IPS-20b (cell line): ENCODE measurements at regions not wholly inside any gene's neighbourhood (a gene's known extent, or its start where the extent isn't known, plus 50 kb on each side); places are given as distances from the start of the nearest gene placed in this dataset.
A peak's percentile ranks its signal among the peaks of the same experiment; 100 is the strongest.

ENCODE experiments used
- H3K27ac ChIP-seq: one replicate; pipeline ENCODE4 v1.5.1; 2013; ENCODE audit warnings: low read length
- H3K27me3 ChIP-seq: 2 replicates; pipeline ENCODE4 v1.6.1; 2013; ENCODE audit warnings: mild to moderate bottlenecking, low read length, inconsistent platforms; ENCODE audit not compliant: insufficient read depth
- H3K36me3 ChIP-seq: 2 replicates; pipeline ENCODE4 v1.6.1; 2013; ENCODE audit warnings: low read depth, mild to moderate bottlenecking, inconsistent platforms, low read length, moderate library complexity; ENCODE audit not compliant: insufficient read depth
- H3K4me1 ChIP-seq: 2 replicates; pipeline ENCODE4 v1.6.1; 2013; ENCODE audit warnings: mild to moderate bottlenecking, control low read depth, inconsistent platforms, low read length, moderate library complexity; ENCODE audit not compliant: insufficient read depth
- H3K4me3 ChIP-seq: 2 replicates; pipeline ENCODE4 v1.5.1; 2013; ENCODE audit warnings: mild to moderate bottlenecking, low read length, inconsistent platforms
- H3K9ac ChIP-seq: 2 replicates; pipeline ENCODE4 v1.6.1; 2013; ENCODE audit warnings: low read depth, mild to moderate bottlenecking, inconsistent platforms, low read length, moderate library complexity
- H3K9me3 ChIP-seq: 2 replicates; pipeline ENCODE4 v1.6.1; 2013; ENCODE audit warnings: mild to moderate bottlenecking, low read depth, low read length, inconsistent platforms; ENCODE audit not compliant: insufficient read depth

DNA sequence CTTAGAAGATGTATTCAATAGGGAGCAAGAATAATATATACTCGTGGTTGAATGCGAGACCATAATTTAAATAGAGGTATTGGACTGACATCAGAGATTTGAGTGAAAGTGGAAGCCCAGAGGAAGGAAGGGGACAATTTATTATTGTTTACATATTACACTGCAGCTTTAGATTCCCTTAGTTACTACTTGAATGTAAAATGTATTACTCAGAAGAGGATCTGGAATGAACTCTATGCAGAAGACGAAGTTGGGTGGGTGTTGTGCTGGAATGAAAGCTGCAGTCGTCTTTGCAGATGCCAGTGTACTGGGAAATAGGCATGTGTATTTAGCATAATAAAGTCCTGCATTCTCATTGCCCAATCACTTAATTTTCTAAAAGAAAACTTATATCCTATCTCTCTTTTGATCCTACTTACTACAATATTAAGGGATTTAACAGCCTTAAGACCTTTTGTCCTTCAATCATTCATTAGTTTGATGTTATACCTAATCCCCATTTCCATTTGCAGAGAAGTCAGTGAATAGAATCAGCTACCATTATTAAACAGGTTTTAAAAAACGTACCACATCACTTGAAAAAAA is 570.7 kb upstream of the WWC1 start:
- H3K27ac ChIP-seq: no peak overlapping the region
- H3K36me3 ChIP-seq: no peaks in the 10 kb centered on the region
- no peak overlapping the region for H3K9ac ChIP-seq
- no peaks in the 10 kb centered on the region for H3K27me3 ChIP-seq
- H3K9me3 ChIP-seq: no peaks in the 10 kb centered on the region
- H3K4me1 ChIP-seq: peaks cover 7% of the 10 kb centered on the region; the same call in 1 of the 2 replicates
- H3K4me3 ChIP-seq: no peak overlapping the region

- peaks cover 12% of the 10 kb centered on the region; the same call in 1 of the 2 replicates for H3K4me1 ChIP-seq
- H3K4me3 ChIP-seq: no peak overlapping the region
- H3K9ac ChIP-seq: no peak overlapping the region
- H3K9me3 ChIP-seq: no peaks in the 10 kb centered on the region
- H3K36me3 ChIP-seq: no peaks in the 10 kb centered on the region
- H3K27me3 ChIP-seq: no peaks in the 10 kb centered on the region
- no peak overlapping the region for H3K27ac ChIP-seq
Measured at GRCh38 chr5:167721926-167722440, 569.5 kb upstream of the WWC1 start.

- Histone ChIP-seq H3K36me3 (no peaks in the 10 kb centered on the region), H3K9ac (no peak overlapping the region), H3K4me3 (no peak overlapping the region), H3K27ac (no peak overlapping the region), H3K27me3 (no peaks in the 10 kb centered on the region), H3K9me3 (no peaks in the 10 kb centered on the region), H3K4me1 (peaks cover 12% of the 10 kb centered on the region; the same call in 1 of the 2 replicates)
Measured at GRCh38 chr5:167723254-167723871, 568.1 kb upstream of the WWC1 start.

- Histone ChIP-seq H3K4me3 (no peak overlapping the region), H3K4me1 (peaks cover 27% of the 10 kb centered on the region), H3K9ac (no peak overlapping the region), H3K9me3 (no peaks in the 10 kb centered on the region), H3K36me3 (no peaks in the 10 kb centered on the region), H3K27me3 (no peaks in the 10 kb centered on the region), H3K27ac (no peak overlapping the region)
Measured at GRCh38 chr5:167725264-167725663, 566.2 kb upstream of the WWC1 start.

DNA sequence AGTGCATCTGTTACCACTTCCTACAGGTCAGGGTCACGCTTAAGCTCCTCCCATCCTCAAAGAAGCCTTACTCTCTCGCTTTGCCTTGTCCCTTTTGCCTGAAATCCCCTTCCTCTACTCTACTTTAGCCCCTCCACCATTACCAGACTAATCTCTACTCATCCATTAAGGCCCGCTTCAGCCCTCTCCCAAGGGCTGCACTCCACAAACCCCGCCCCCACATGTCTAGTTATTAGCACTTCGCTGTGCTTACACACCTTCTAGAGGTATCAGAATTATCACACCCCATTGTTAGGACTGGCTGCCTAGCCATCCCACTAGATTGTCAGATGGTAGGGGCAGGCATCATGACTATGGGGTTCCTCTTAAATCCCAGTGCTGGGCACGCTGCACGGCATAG is 565.7 kb upstream of the WWC1 start:
- Histone ChIP-seq H3K27ac (peak overlapping the region; percentile 29), H3K36me3 (no peaks in the 10 kb centered on the region), H3K27me3 (no peaks in the 10 kb centered on the region)

DNA sequence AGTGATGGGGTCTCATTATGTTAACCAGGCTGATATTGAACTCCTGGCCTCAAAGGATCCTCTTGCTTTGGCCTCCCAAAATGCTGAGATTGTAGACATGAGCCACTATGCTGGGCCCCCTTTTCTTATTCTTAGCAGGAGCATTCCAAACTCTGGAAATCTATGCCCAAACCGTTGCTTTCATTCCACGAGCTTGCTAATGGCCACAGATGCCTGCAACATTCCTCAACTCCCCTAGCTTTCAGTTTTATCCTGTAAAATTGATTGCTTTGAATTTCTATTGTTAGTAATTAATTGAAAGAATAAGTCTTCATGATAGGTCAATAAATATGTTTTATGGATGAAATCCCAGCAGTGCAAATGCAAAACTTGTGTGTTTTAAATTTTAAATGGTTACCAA is 564.8 kb upstream of the WWC1 start:
- H3K27me3 ChIP-seq: no peaks in the 10 kb centered on the region
- H3K27ac ChIP-seq: no peak overlapping the region
- H3K4me3 ChIP-seq: no peak overlapping the region
- H3K9me3 ChIP-seq: no peaks in the 10 kb centered on the region
- peaks cover 35% of the 10 kb centered on the region for H3K4me1 ChIP-seq
- H3K9ac ChIP-seq: no peak overlapping the region
- H3K36me3 ChIP-seq: no peaks in the 10 kb centered on the region

More for the DNA sequence above, 565.7 kb upstream of the WWC1 start:
- Histone ChIP-seq H3K4me1 (peaks cover 30% of the 10 kb centered on the region), H3K9ac (no peak overlapping the region), H3K4me3 (no peak overlapping the region), H3K9me3 (no peaks in the 10 kb centered on the region)

DNA sequence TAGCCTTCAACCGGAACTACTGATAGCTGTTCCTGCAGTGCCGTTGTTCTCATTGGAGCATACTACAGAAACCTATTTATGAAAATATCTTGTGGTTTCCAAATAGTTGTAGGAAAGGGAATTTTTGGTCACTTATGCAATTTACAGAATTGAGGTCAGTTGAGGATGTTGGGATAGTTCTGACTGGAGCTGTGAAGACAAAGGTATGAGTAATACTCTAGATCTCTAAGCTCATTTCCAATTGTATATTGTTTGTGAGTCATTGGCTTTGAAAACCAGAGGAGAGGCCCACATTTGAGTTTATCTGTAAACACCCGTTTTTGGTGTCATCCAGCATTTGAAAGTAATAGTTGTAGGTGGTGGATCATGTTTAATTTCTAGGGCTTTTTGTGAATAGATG is 561.3 kb upstream of the WWC1 start:
- H3K36me3 ChIP-seq: no peaks in the 10 kb centered on the region
- no peak overlapping the region for H3K27ac ChIP-seq
- no peaks in the 10 kb centered on the region for H3K27me3 ChIP-seq
- H3K9me3 ChIP-seq: no peaks in the 10 kb centered on the region; the same call in 1 of the 2 replicates
- no peak overlapping the region for H3K4me3 ChIP-seq
- H3K4me1 ChIP-seq: peaks cover 34% of the 10 kb centered on the region
- H3K9ac ChIP-seq: no peak overlapping the region

- Histone ChIP-seq H3K27ac (no peak overlapping the region), H3K27me3 (no peaks in the 10 kb centered on the region), H3K36me3 (no peaks in the 10 kb centered on the region), H3K4me3 (no peak overlapping the region), H3K9ac (no peak overlapping the region), H3K4me1 (peaks cover 29% of the 10 kb centered on the region), H3K9me3 (no peaks in the 10 kb centered on the region; the same call in 1 of the 2 replicates)
Measured at GRCh38 chr5:167730656-167731055, 560.8 kb upstream of the WWC1 start.

DNA sequence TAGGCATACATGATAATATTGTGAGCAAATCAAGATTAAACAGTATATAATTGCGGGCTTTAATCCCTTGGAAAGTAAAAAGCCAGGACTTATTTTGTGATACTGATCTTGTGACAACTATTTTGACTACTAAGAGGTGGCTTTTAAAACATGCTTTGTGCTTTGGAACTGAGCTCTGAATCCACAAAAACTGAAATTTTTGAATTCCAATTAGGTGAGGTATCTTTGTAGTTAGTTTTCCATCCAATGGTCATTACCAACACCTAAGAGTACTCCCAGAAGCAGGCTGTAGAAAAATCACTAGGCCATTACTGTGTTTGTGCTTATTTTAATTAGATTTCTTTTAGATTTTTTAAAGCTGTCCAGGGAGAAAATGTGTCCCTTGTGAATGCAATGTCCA is 559.5 kb upstream of the WWC1 start:
- no peak overlapping the region for H3K4me3 ChIP-seq
- no peaks in the 10 kb centered on the region for H3K36me3 ChIP-seq
- no peak overlapping the region for H3K27ac ChIP-seq
- H3K27me3 ChIP-seq: no peaks in the 10 kb centered on the region
- H3K9me3 ChIP-seq: no peaks in the 10 kb centered on the region; the same call in 1 of the 2 replicates
- H3K9ac ChIP-seq: no peak overlapping the region
- peaks cover 22% of the 10 kb centered on the region for H3K4me1 ChIP-seq

- no peaks in the 10 kb centered on the region for H3K36me3 ChIP-seq
- H3K9me3 ChIP-seq: no peaks in the 10 kb centered on the region; the same call in 1 of the 2 replicates
- no peak overlapping the region for H3K4me3 ChIP-seq
- H3K9ac ChIP-seq: no peak overlapping the region
- H3K4me1 ChIP-seq: peaks cover 22% of the 10 kb centered on the region
- H3K27ac ChIP-seq: no peak overlapping the region
- no peaks in the 10 kb centered on the region for H3K27me3 ChIP-seq
Measured at GRCh38 chr5:167732499-167732898, 558.9 kb upstream of the WWC1 start.

DNA sequence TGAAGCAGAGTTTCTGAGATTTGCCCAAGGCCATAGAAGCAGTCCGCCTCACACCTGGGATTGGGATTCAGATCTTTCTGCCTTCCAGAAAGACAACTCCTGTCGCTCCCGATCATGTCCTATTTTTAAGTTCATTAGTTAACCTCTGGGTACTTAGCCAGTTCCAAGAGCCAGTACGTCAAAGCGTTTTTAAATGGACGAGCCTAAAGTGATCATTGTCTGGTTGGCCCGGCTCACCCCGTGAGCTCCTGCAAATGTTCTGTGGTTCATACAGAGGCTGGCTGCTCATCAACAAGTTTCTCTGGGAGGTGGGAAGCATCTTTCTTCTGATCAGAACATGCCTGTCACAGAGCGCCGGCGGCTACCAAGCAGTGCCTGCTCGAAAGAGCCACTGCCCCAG is 554.5 kb upstream of the WWC1 start:
- H3K9ac ChIP-seq: no peak overlapping the region
- no peaks in the 10 kb centered on the region for H3K36me3 ChIP-seq
- no peak overlapping the region for H3K27ac ChIP-seq
- peaks cover 2% of the 10 kb centered on the region for H3K4me1 ChIP-seq
- no peaks in the 10 kb centered on the region; the same call in 1 of the 2 replicates for H3K9me3 ChIP-seq
- no peaks in the 10 kb centered on the region for H3K27me3 ChIP-seq
- H3K4me3 ChIP-seq: no peak overlapping the region
